GM19397 (cell line): ENCODE measurements at regions not wholly inside any gene's neighbourhood (a gene's known extent, or its start where the extent isn't known, plus 50 kb on each side); places are given as distances from the start of the nearest gene placed in this dataset.
"Not testable (repeated sequence)": the region's sequence is repeated elsewhere in the genome, so short reads cannot be mapped to it uniquely, and the experiment has no call there.

Experiments used
- ATAC-seq: cut with Tn5 transposase; IDR thresholded peaks from one replicate; pipeline ENCODE4 v1.9.1; 2021; ENCODE audit warnings: mild to moderate bottlenecking, moderate library complexity; ENCODE audit not compliant: unreplicated experiment

DNA sequence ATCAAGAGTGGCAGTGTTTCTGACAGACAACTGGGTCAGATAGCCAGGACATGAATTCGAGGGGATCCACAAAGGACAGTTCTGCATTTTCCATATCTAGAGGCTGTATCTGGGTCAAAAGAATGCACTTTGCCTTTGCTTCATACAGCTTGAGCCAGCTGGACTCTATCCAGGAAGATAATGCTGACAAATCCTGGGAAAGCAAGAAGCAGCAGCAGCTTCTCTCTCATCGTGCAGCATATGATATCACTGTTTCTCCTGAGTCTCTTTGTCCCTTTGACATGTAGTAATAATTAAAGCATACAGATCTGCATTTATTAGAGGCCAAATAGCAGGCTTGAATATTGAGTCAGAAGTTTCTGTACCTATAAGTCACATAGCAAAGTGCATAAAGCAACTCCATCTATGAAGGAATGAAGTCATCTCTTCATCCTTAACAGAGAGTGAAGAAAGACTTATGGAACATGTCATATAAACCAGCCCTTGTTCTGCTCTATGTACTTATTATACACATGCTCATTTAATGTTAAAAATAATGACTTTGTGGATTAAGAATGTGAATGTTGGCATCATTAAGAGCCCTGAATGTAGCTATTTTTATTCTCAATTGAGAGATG lies 236.8 kb upstream of the GBE1 start:
- no peak for ATAC-seq

DNA sequence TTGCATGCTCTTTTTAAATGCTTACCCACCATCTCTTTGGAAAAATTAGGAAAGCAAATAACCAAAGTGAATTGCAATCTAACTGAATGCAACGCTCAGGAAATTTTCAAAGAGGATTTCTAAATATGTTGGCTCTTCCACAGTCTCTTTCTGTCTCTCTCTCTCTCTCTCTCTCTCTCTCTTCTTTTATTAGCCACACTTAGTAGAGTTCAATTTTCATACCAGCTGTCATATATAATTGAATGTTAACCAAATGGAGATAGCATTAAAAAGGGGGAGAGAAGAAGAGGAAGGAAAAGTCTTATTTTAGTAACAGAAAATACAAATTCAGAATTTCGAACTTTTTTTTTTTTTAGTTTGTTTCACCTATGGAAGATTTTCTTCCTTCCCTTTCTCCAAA lies 235.9 kb upstream of the GBE1 start:
- ATAC-seq, result no peak

DNA sequence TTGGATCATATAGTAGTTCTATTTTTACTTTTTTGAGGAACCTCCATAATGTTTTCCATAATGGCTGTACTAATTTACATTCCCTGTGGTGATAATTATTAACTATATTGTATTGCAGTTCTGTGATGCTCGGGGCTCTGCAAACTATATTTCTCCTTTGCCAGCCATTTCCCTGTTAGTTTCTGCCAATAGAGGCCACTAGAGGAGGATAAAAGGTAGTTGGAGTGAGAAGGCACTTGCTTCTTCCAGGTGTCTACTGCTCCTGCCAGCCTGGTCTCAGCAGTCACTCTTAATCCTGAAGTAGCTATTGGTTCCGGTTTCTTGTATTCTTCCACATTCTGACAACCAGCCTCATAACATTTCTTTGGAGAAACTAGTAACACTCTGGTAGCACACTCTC lies 233.9 kb upstream of the GBE1 start:
- no peak for ATAC-seq

DNA sequence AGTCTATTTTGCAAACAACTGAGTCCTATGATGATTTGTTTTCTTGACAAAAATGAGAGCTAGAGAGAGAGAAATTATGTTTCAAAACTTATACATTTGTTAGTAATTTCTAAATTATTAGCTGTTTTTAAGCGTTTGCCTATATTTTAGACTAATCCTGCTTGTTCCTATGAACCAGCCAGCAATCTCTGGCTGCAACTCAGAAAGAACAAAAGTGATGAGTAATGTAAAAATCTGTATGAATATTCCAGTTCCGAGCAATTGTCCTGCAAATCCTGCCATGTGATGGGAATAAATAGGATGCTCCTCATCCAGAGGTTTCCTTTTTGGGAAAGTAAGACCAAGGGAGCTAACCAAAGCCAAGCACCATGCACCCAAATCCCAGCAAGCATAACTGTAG lies 228.3 kb upstream of the GBE1 start:
- ATAC-seq, result no peak

DNA sequence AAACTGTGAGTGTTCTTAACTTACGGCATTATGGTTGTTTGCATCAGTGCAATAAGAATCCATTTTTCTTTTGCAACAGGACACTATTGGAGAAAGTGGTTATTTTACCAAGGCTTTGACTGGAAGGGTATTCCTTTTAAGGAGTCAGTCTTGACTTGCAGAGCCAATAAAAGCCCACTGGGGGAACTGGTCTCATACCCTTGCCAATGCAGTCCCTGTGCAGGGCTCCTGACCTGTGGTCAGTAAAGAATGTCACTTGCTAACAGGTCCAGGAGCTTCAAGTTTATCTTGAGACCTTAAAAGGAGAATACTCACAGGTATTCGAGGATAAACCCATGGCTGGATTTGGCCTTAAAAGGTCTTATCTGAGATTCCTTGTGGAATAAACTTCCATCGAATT lies 227.8 kb upstream of the GBE1 start:
- no peak for ATAC-seq

DNA sequence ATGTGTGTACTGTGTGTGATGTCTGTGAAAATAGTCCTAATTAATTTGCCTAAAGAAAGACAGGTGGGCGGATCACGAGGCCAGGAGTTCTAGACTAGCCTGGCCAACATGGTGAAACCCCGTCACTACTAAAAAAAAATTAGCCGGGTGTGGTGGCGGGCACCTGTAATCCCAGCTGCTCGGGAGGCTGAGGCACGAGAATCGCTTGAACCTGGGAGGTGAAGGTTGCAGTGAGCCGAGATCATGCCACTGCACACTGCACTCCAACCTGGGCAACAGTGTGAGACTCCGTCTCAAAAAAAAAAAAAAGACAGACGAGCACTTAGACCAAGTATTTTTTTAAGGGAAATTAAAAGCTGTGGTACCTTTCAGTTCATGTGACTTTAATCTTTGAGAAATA lies 226.0 kb upstream of the GBE1 start:
- not testable (repeated sequence) for ATAC-seq

DNA sequence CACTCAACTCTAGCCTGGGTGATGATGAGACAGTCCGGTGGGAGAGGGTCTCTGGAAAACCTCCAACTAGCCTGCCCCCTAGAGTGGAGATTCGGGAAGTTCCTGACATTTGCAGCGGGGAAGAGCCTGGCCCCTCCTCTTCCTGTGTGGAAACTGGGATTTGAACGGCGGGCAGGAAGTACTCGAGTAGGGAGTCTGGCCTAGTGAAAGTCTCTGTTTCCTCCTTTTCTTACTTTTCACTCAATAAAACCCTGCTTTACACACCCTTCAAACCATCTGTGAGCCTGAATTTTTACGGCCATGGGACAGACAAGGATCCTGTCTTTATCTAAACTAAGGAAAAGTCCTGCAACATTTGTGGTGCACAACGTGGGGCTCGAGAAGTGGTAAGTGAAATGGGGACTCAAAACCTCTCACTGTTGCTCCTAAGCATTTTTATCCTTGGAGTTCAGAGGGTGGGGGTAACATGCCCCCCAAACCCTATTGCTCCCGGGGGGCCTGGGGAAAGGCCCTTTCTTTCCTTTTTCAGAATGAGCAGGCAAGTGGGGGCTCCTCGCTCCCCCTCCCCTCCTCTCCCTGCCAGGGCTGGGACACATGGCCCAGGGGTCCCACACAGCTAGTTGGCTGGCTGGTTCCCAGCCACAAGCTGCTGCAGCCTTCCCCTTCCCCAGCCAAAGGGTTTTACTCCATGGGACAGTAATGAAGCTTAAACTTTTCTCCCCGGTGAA lies 224.7 kb upstream of the GBE1 start:
- ATAC-seq, result no peak

DNA sequence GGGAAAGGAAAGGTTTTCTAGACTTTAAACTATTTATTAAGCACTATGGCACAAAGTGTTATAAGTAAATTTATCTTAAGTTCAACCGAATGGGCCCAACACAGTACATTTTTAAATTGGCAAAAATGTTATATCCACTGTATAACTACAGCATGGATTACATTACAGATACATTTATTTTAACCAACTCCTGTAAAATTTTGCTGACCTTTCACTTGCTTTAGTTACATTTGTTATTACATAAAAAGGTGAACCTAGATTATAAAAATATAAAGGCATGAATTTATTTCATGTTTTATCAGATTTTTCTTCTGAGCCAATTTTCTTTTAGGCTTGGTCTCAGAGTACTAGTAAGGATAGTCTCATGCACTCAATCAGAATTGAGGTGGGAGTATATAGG lies 221.9 kb upstream of the GBE1 start:
- no peak for ATAC-seq

DNA sequence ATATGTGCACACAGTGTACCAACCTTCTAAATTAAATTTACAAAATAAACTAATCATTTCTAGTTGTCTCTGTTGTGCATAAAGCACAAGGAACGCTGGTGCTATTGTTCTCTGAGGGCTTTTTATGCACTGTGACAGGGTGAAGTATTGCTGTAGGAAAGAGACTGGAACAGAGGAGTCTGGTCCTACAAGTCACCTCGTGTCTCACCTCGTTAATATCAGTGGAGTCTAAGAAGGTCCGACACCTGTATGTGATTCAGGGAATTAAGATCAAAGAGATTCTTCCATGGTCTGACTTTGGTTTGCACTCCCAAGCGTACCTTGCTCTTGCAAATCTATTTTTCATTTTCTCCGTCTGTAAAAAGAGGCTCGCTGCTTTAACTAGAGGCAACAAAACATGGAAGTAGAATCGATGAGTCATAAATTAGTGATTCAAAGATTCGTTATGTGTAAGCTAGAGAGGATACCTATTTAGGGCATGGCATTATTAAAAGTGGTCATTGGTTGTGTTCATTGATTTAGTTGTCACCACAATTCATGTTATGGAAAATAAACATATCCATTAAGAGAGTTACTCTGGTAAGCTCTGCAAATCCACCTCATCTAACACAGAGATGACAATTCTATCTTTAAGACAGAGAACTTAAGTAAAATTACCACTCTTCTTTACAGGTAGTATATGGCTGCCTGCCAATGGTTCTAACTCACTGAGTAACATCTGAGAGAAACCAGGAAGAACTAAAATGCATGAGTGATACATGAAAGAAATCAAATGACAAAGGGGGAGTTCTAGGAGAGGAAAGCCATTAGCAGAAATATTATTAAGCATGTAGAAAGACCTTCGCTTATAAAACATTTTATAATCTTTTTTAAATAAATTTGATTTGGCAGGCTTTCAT lies 219.4 kb upstream of the GBE1 start:
- ATAC-seq, result no peak

DNA sequence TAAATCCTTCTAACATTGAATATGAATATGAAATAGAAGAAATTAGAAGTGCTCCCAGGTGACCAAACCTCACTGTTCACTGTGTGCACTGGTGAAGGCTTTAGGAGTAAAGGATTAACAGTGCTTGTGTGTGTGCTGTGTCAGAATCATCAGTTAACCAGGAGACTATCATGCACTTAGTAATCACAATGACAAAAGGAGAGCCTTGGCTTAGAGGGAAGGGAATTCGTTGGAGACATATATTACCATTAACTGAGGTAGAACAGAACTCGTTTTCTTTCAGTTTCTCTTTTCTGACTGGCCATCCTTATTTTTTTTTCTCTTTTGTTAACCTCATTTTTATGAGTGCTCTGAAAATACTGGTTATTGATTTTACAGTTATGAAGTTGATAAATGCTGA lies 213.3 kb upstream of the GBE1 start:
- ATAC-seq, result no peak

DNA sequence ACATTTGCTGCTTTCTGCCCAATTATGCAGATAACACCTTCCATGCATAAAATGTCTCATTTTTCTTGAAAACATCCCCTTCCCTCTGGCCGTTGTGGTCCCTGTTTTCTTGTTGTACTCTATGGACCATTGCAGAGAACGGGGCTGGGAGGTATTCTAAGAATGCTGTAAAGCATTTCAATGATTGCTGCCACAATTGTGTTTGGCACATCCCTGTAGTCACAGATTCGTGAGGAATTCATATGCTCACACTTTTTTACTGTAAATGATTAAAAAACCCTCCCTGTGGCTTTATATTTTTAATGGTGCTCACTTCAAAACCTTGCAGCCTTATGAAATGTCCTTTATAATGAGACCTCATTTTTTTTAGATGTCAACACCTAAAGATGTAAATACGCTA lies 207.2 kb upstream of the GBE1 start:
- ATAC-seq, result no peak

DNA sequence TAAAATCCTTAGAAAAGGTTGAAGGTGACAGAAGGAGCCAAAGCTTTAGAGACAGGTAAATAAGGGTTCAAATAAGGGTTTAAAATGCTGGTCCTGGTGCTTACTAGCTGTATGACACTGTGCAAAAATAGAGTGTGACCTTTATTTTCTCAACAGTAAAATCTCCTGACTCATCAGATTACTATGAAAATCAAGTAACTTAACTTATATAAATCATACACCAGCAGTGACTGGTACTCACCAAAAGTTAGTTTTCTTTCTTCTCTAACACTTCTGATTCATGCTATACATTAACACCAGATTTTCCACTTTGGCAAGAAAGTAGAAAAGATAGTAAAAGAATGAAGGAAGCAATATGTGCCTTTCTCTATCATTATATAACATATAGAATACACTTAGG lies 205.9 kb upstream of the GBE1 start:
- ATAC-seq, result no peak

DNA sequence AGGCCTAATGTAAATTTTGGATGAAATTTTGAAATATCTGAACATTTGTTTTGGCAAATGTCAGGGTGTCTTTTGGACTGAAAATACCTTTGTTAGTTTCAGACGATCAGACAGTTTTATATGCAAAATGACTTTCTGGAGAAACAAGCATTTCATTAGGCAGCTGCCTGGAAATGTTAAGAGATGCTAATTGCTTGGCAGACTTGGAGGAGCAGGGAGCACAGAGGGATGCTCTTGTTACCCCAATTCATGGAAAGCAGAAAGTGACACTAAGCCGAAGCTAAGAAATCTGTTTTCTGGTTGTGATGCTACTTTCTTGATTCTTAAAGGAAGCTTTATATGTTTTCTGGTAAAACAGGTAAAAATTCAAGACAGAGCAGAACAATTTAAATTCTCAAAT lies 204.3 kb upstream of the GBE1 start:
- ATAC-seq, result no peak

DNA sequence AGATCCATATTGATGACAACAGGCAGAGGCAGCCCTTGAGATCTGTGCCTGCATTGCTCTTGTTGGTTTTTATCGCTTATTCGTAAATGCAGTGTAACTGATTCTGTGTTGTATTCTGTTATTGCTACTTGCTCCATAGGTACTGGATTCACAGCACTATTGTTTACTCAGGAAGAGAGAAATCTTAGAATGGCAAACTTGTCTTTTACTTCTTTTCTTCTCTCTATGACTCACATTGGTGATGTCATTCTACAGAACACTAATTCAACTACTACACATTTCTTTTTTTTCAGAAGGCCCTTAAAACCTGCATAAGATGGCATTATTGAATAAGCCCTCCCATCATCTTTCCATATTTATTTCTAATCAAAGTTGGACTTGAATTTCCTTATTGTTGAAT lies 201.0 kb upstream of the GBE1 start:
- ATAC-seq, result no peak

DNA sequence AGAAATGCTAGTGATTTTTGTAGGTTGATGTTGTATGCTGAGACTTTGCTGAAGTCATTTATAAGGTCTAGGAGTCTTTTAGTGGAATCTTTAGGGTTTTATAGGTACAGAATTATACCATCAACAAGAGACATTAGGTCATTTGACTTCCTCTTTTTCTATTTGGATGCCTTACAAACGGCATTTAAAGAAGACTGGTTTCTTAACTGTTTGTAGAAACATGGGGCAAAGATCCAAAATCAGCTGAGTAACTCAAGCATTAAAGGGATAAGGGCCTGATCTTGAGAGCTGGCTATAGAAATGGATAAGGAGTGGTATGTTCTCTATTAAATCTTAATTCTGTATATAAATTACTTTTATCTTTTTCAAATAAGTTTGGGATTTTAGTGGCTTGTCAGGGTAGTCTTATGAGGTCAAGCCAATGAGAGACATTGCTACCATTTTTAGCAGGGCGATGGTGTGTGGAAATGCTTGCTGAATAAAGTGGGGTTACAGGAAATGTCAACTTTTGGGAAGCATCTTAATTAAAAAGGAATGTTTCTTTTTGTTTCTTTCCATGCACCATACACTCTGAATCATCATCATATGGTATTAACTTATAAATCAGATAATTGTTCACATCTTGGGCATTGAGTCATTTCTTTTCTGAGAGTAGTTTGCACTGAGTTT lies 197.7 kb upstream of the GBE1 start:
- no peak for ATAC-seq

DNA sequence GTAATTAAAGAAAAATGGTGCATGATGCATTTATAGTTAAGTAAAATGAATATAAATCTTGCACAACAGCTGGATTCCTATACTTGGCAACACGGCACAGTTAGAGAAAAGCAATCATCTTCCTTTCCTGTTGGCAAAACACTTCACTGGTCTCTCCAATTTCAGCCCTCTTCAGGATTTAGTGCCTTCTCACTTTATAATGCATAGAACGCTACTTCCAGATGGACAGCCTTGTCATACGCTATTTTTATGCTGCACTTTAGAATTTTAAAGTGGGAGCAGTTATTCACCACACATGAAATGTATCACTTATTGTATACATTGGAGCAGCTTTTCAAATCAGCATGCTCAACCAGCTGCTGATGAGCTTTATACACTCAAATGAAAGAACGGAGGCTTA lies 194.4 kb upstream of the GBE1 start:
- ATAC-seq, result no peak

DNA sequence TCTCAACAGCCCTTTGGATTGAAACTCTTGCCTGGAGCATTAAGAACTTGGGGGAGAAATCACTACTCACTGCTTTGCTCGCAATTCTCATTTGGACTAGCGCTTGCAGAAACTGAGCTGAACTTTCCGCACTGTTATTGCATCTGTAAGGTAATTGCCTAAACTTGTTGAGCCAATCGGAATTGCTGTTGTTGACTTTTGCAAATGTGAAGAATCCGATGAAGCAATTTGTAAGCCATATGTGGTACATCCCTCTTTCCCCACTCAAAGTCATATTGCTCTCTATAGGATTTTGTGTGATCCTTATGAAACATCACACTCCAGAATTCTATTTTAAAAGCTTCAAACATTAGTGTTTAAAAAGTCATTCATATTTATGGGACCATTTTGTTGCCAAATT lies 191.7 kb upstream of the GBE1 start:
- no peak for ATAC-seq

DNA sequence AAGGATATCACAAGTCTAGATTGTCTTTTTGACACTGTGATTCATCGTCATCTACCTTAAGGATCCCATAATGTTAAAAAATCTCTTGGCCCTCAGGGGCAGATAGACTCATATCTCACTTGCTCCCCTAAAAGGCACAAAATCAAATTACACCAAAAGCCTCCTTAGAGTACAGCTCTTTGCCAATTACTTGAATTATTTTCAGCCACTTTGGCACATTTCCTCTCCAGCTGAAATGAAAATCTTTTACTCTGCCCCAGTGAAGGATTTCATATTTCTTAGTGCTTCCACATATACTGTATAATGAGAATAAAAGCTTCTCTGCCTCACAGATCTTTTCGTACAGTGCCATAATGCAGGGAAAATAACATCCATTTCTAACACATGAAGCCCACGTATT lies 190.7 kb upstream of the GBE1 start:
- no peak for ATAC-seq

DNA sequence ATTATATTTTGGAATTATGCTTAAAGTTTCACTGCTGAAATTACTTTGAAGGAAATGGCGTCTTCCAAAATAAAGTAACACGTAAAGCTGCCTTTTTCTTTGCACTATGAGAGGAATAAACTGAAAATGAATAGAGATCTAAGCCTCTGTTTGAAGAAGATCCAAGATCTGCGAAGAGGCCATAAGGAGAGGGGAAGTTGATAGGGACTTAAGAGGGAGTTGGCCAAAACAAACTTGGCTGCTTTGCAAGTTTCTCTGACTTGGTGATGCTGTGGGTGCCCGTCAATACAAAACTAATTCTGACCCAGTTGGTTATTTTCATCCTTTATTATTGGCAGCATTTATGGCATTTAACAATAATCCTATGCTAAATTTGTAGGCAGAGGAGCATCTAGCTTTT lies 190.2 kb upstream of the GBE1 start:
- ATAC-seq, result no peak

DNA sequence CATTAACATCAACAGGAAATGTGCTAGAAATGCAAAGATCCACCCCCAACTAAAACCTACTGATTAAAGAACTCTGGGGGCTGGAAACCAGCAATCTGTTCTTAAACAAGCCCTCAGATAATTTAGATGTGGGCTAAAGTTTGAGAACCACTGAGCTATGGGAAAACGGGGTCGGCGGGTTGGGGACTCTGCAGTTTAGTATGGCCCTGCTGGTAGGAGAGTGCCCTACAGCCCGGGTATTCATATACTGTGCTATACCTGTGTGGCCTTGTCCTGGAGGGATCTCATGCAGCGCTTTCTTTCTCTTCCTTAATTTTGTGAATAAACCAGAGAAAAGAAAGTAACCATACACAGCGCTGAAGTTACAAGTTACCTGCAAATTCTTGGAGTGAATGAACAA lies 189.7 kb upstream of the GBE1 start:
- no peak for ATAC-seq

DNA sequence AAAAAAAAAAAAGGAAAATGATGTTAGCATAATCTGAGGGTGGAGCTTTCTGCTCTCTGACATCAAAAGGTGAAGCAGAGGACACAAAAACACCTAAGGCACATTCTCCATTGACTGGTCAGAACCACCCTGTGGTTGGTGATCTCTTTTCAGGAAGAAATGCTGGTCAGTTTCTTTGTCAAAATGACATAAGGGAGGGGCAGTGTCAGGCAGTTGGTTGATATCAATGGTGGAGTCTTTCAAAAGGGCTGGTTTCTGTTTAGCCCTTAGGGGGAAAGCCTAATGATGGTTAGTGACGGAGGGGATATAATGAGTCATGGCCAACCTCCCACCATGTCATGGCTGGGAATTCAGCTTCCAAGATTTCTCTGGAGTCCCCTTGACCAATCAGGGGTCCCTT lies 185.9 kb upstream of the GBE1 start:
- ATAC-seq, result no peak

DNA sequence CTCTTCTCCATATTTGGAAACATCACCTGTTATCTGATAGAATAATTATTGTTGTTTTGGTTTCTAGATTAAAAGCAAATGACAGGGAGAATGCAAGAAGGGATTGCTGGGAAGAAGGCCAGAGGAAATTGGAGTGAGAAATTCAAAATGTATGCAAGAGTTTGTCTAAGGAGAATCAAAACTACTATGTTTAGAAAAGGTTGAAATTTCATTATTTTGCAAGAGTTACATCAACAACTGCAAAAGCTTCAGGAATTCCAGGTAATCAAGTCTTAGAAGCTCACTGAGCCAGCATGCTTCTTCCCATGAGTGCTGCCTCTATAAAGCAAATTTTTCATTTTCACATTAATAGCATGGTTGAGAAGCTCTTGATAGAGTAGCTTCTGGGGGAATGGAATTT lies 177.2 kb upstream of the GBE1 start:
- no peak for ATAC-seq
